Mesenchymal stem cell (in vitro differentiated cells and primary cell): ENCODE measurements at regions not wholly inside any gene's neighbourhood (a gene's known extent, or its start where the extent isn't known, plus 50 kb on each side); places are given as distances from the start of the nearest gene placed in this dataset.

Experiments used
- DNase-seq: peaks from one replicate; pipeline ENCODE4 v3.0.0-alpha.2; 2013
- H2AFZ ChIP-seq: one replicate; pipeline ENCODE4 v1.6.1; 2013; ENCODE audit warnings: low read depth, mild to moderate bottlenecking, control low read depth, inconsistent platforms, low read length, moderate library complexity
- H2AK5ac ChIP-seq: 2 replicates; pipeline ENCODE4 v1.6.1; 2013; ENCODE audit warnings: low read length, moderate library complexity, mild to moderate bottlenecking, inconsistent platforms; ENCODE audit not compliant: severe bottlenecking
- H2BK120ac ChIP-seq: one replicate; pipeline ENCODE4 v1.6.1; 2013; ENCODE audit warnings: low read depth, mild to moderate bottlenecking, inconsistent platforms, low read length, moderate library complexity
- H2BK12ac ChIP-seq, 2 experiments: one replicate each; pipeline ENCODE4 v1.6.1; 2013; ENCODE audit warnings: inconsistent platforms in 2 of 2, low read length in 2 of 2, mild to moderate bottlenecking in 2 of 2, moderate library complexity in 2 of 2, control low read depth in 1 of 2
- H2BK15ac ChIP-seq: one replicate; pipeline ENCODE4 v1.6.1; 2013; ENCODE audit warnings: mild to moderate bottlenecking, low read depth, inconsistent platforms; ENCODE audit not compliant: poor library complexity, severe bottlenecking
- H2BK5ac ChIP-seq: 2 replicates; pipeline ENCODE4 v1.6.1; 2013; ENCODE audit warnings: low read depth, mild to moderate bottlenecking, low read length, control low read depth, inconsistent platforms; ENCODE audit not compliant: poor library complexity, severe bottlenecking
- H3K14ac ChIP-seq, 2 experiments: one replicate each; pipeline ENCODE4 v1.6.1; 2013; ENCODE audit warnings: inconsistent platforms in 2 of 2, low read length in 2 of 2, control low read depth in 1 of 2, mild to moderate bottlenecking in 1 of 2, moderate library complexity in 1 of 2
- H3K18ac ChIP-seq, 2 experiments: one replicate each; pipeline ENCODE4 v1.6.1; 2013; ENCODE audit warnings: inconsistent platforms in 2 of 2, low read length in 2 of 2, control low read depth in 1 of 2, low read depth in 1 of 2, mild to moderate bottlenecking in 1 of 2
- H3K23ac ChIP-seq, 2 experiments: one replicate each; pipeline ENCODE4 v1.6.1; 2013; ENCODE audit warnings: inconsistent platforms in 2 of 2, low read length in 2 of 2, mild to moderate bottlenecking in 2 of 2, moderate library complexity in 2 of 2, control low read depth in 1 of 2
- H3K27ac ChIP-seq: 2 replicates; pipeline ENCODE4 v1.5.1; 2013; ENCODE audit warnings: mild to moderate bottlenecking, moderate library complexity, low read length, control low read depth, inconsistent platforms; ENCODE audit not compliant: poor library complexity, severe bottlenecking
- H3K27me3 ChIP-seq, 2 experiments: 2 replicates each; pipeline versions ENCODE4 v1.6.1 to v1.7.0; 2013; ENCODE audit warnings: low read length in 2 of 2, mild to moderate bottlenecking in 2 of 2, moderate library complexity in 2 of 2, control low read depth in 1 of 2, inconsistent platforms in 1 of 2; ENCODE audit not compliant: control insufficient read depth in 1 of 2, insufficient read depth in 1 of 2
- H3K36me3 ChIP-seq, 2 experiments: 2 replicates each; pipeline versions ENCODE4 v1.6.1 to v1.7.0; 2013; ENCODE audit warnings: low read length in 2 of 2, control low read depth in 1 of 2, inconsistent platforms in 1 of 2, low read depth in 1 of 2, mild to moderate bottlenecking in 1 of 2; ENCODE audit not compliant: insufficient read depth in 2 of 2, control insufficient read depth in 1 of 2
- H3K4ac ChIP-seq, 2 experiments: one replicate each; pipeline ENCODE4 v1.6.1; 2013; ENCODE audit warnings: inconsistent platforms in 2 of 2, low read length in 2 of 2, mild to moderate bottlenecking in 2 of 2, moderate library complexity in 2 of 2, control low read depth in 1 of 2, low read depth in 1 of 2
- H3K4me1 ChIP-seq: 2 replicates; pipeline ENCODE4 v1.6.1; 2013; ENCODE audit warnings: low read depth, low read length, control low read depth; ENCODE audit not compliant: control insufficient read depth, insufficient read depth
- H3K4me2 ChIP-seq: 2 replicates; pipeline ENCODE4 v1.6.1; 2013; ENCODE audit warnings: low read length, mild to moderate bottlenecking, inconsistent platforms; ENCODE audit not compliant: poor library complexity, severe bottlenecking
- H3K4me3 ChIP-seq, 2 experiments: 2 replicates each; pipeline versions ENCODE4 v1.5.1 to v1.7.0; 2013; ENCODE audit warnings: low read length in 2 of 2, mild to moderate bottlenecking in 2 of 2, control low read depth in 1 of 2, low read depth in 1 of 2; ENCODE audit not compliant: insufficient read depth in 1 of 2
- H3K79me1 ChIP-seq: replicated peaks from 2 replicates; pipeline ENCODE4 v1.6.1; 2013; ENCODE audit warnings: mild to moderate bottlenecking, control low read depth, low read length, inconsistent platforms; ENCODE audit not compliant: poor library complexity, severe bottlenecking
- H3K9ac ChIP-seq: 2 replicates; pipeline ENCODE4 v1.7.0; 2013; ENCODE audit warnings: mild to moderate bottlenecking, low read length, moderate library complexity
- H3K9me3 ChIP-seq: 2 replicates; pipeline ENCODE4 v1.7.0; 2013; ENCODE audit warnings: mild to moderate bottlenecking, low read length; ENCODE audit not compliant: control insufficient read depth
- H4K8ac ChIP-seq: one replicate; pipeline ENCODE4 v1.6.1; 2013; ENCODE audit warnings: inconsistent platforms, mild to moderate bottlenecking, low read length, moderate library complexity
- H4K91ac ChIP-seq: one replicate; pipeline ENCODE4 v1.6.1; 2013; ENCODE audit warnings: mild to moderate bottlenecking, low read length, inconsistent platforms
- WGBS: methylation state at CpG from one replicate; pipeline ENCODE4 v1.1.7; 2013; ENCODE audit warnings: mixed read lengths; 5-methylcytosine and 5-hydroxymethylcytosine counted together

- no peaks in the 10 kb centered on the region for H3K79me1 ChIP-seq
- H4K8ac ChIP-seq, result no peak overlapping the region
- no peak overlapping the region for H3K18ac ChIP-seq
- no peak overlapping the region for H3K4me3 ChIP-seq
- H2BK15ac ChIP-seq, result no peak overlapping the region
- H3K4me2 ChIP-seq, result no peak overlapping the region
- H2AFZ ChIP-seq, result no peak overlapping the region
- no peaks in the 10 kb centered on the region for H3K36me3 ChIP-seq
- H3K27ac ChIP-seq, result peak overlapping the region; percentile 98
- H4K91ac ChIP-seq, result no peak overlapping the region
- H3K4ac ChIP-seq, result no peak overlapping the region
- no peak overlapping the region for H2BK120ac ChIP-seq
- DNase-seq, result no peak
- H3K4me1 ChIP-seq, result peaks cover 2% of the 10 kb centered on the region
- H2BK12ac ChIP-seq, result no peak overlapping the region
- H2AK5ac ChIP-seq, result peak overlapping the region; percentile 70
- H3K14ac ChIP-seq, result no peak overlapping the region
- H3K9ac ChIP-seq, result no peak overlapping the region
- no peak overlapping the region for H3K23ac ChIP-seq
- WGBS, result 67% methylated on average over 2 of the region's 2 CpGs
- H3K27me3 ChIP-seq, result no peaks in the 10 kb centered on the region
- H3K9me3 ChIP-seq, result no peaks in the 10 kb centered on the region
- H2BK5ac ChIP-seq, result no peak overlapping the region
Measured at GRCh38 chrY:16835206-16835605, 1044.8 kb downstream of the CDY2B start.

- Histone ChIP-seq H3K36me3 (no peaks in the 10 kb centered on the region), H3K27ac (peak overlapping the region; percentile 98), H3K18ac (no peak overlapping the region), H3K4ac (no peak overlapping the region), H4K8ac (no peak overlapping the region), H2AK5ac (peak overlapping the region; percentile 70), H3K4me2 (no peak overlapping the region), H4K91ac (no peak overlapping the region), H3K4me1 (peaks cover 2% of the 10 kb centered on the region), H2AFZ (no peak overlapping the region), H2BK15ac (no peak overlapping the region), H3K14ac (no peak overlapping the region), H3K79me1 (no peaks in the 10 kb centered on the region), H2BK120ac (no peak overlapping the region), H3K9me3 (no peaks in the 10 kb centered on the region), H2BK5ac (peak overlapping the region; percentile 57), H3K4me3 (no peak overlapping the region), H2BK12ac (no peak overlapping the region), H3K9ac (no peak overlapping the region), H3K27me3 (no peaks in the 10 kb centered on the region), H3K23ac (no peak overlapping the region)
- WGBS, result no CpG with 5 or more reads among the region's 6 CpGs
- DNase-seq, result no peak
Measured at GRCh38 chrY:16834696-16835095, 1045.3 kb downstream of the CDY2B start.

- 76% methylated on average over 2 of the region's 4 CpGs for WGBS
- H3K9me3 ChIP-seq, result no peaks in the 10 kb centered on the region
Measured at GRCh38 chrY:16834151-16834550, 1045.9 kb downstream of the CDY2B start.

GRCh38 chrY:16831766-16832165 lies 1048.3 kb downstream of the CDY2B start:
- Histone ChIP-seq H2BK120ac (no peak overlapping the region), H2BK15ac (no peak overlapping the region), H4K91ac (no peak overlapping the region), H3K23ac (no peak overlapping the region), H3K4me3 (no peak overlapping the region), H3K4me2 (no peak overlapping the region), H2BK12ac (no peak overlapping the region), H3K36me3 (no peaks in the 10 kb centered on the region), H3K18ac (no peak overlapping the region), H3K27ac (peak overlapping the region; percentile 98), H4K8ac (no peak overlapping the region), H3K27me3 (no peaks in the 10 kb centered on the region), H2AFZ (no peak overlapping the region), H3K79me1 (no peaks in the 10 kb centered on the region), H3K14ac (no peak overlapping the region), H3K4ac (no peak overlapping the region), H3K4me1 (peaks cover 2% of the 10 kb centered on the region), H3K9ac (no peak overlapping the region), H2BK5ac (peak overlapping the region; percentile 73), H2AK5ac (no peak overlapping the region), H3K9me3 (no peaks in the 10 kb centered on the region)
- DNase-seq, result no peak
- 92% methylated on average over 6 of the region's 6 CpGs for WGBS

More at GRCh38 chrY:16834151-16834550, 1045.9 kb downstream of the CDY2B start:
- Histone ChIP-seq H2AK5ac (peak overlapping the region; percentile 28), H3K23ac (no peak overlapping the region), H3K4me2 (no peak overlapping the region), H3K14ac (no peak overlapping the region), H4K8ac (no peak overlapping the region), H2BK120ac (no peak overlapping the region), H2AFZ (no peak overlapping the region), H3K4me1 (peaks cover 2% of the 10 kb centered on the region), H4K91ac (no peak overlapping the region), H3K36me3 (no peaks in the 10 kb centered on the region), H2BK12ac (no peak overlapping the region), H2BK5ac (peak overlapping the region; percentile 46), H2BK15ac (no peak overlapping the region), H3K4ac (no peak overlapping the region), H3K18ac (no peak overlapping the region), H3K27me3 (no peaks in the 10 kb centered on the region), H3K27ac (peak overlapping the region; percentile 98), H3K4me3 (no peak overlapping the region), H3K79me1 (no peaks in the 10 kb centered on the region), H3K9ac (no peak overlapping the region)
- DNase-seq, result no peak
